ENCODE measurements at regions not wholly inside any gene's neighbourhood (a gene's known extent, or its start where the extent isn't known, plus 50 kb on each side); places are given as distances from the start of the nearest gene placed in this dataset.

GRCh38 chr16:73823205-73823849 is 473.3 kb upstream of the PSMD7 start:
- DNase-seq (ENCODE audit: low spot score) = no peak

GRCh38 chr16:73817526-73818324 is 478.9 kb upstream of the PSMD7 start:
- peak; percentile 11 for DNase-seq (ENCODE audit: low spot score)

GRCh38 chr16:73813527-73813926 is 483.1 kb upstream of the PSMD7 start:
- DNase-seq (ENCODE audit: low spot score) = no peak

- no peak for DNase-seq (ENCODE audit: low spot score)
These were observed 492.2 kb upstream of the PSMD7 start for GRCh38 chr16:73804456-73804855.

GRCh38 chr16:73798471-73798870 is 498.1 kb upstream of the PSMD7 start:
- no peak for DNase-seq (ENCODE audit: low spot score)

GRCh38 chr16:73797115-73797514 is 499.5 kb upstream of the PSMD7 start:
- no peak for DNase-seq (ENCODE audit: low spot score)

DNA sequence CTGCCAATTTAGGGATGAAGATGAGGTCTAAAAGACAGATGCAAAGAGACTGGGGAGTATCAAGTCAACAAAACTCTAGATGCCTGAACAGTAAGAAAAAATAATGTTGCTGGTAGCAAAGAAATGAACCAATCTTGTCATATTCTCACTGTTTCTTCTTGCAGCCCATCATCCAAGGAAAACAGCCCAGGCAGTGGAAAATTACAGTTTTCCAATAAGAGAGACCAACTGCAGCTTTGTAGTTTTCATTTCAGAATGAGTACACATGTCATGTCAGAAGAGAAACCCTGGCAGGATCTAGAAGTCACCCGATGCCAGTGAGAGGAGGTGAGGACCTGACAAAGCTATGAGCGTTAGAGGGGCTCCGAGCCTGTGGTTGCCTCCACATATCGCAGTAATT is 500.4 kb upstream of the PSMD7 start:
- DNase-seq (ENCODE audit: low spot score) = no peak

- DNase-seq (ENCODE audit: low spot score) = peak; percentile 42
These were observed 501.6 kb upstream of the PSMD7 start for GRCh38 chr16:73794994-73795393.

- DNase-seq (ENCODE audit: low spot score) = no peak
These were observed 502.7 kb upstream of the PSMD7 start for GRCh38 chr16:73793871-73794437.

DNA sequence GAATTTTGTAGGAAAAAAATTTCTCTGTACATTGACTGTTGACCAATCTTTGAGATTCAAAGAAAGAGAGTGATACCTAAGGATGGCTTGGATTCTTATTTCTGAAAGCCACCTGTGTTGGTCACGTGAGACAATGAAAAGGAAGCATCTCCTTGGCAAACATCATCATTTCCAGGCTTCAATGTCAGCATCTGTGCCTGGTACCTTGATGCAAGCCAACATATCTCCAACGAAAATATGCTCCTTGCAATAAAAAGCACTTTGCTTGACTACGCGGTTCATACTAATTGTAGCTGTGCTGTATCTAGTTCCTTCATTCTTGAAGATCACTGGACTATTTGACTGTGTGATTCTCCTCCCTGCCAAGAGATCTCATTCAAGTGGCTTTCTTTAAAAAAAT is 503.4 kb upstream of the PSMD7 start:
- DNase-seq (ENCODE audit: low spot score) = no peak

- DNase-seq (ENCODE audit: low spot score) = peak; percentile 29
These were observed 504.2 kb upstream of the PSMD7 start for GRCh38 chr16:73792199-73793020.

- DNase-seq (ENCODE audit: low spot score) = no peak
These were observed 515.3 kb upstream of the PSMD7 start for GRCh38 chr16:73781297-73781696.

DNA sequence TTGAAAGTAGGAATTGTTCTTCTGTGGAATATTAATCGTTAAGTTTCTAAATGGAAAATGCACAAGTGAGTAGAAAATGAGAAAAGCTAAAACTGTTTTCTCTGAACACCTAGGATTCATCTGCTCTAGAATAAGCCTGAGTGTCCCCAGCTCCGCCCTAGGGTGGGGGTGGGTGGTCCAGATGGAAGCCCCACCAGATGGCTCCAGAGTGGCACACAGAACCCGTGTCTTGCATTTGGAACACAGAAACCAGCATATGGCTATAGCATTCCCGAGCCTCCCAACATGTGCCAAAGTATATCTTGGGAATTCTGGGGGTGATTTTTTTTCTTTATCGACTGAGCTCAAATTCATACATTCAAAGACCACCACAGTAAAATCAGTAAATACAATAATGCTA is 517.7 kb upstream of the PSMD7 start:
- DNase-seq (ENCODE audit: low spot score) = no peak

DNA sequence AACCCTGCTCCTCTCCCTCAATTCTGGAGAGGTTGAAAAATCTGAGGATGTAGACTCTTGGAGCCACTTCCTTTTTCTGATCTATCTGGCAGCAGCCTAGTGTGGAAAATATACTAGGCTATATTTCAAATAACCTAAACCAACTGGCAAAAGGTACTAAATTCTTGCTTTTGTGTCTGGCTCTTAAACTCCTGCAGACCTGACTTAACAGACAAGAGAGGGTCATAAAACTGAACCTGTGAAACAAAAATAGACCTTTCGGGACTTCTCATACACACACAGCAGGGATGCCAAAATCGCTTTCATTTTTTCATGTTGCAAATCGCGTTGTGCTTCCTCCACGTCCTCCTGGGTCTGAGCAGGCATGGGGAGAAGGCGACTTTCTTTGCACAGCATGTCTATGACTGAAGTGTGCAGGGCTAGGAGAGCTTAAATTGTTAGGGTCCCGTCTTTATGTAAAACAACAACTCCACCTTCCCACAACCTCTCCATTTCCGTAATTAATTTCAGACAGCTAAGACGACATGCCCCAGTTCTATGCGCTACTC is 520.7 kb upstream of the PSMD7 start:
- no peak for DNase-seq (ENCODE audit: low spot score)

GRCh38 chr16:73771196-73772064 is 525.2 kb upstream of the PSMD7 start:
- no peak for DNase-seq (ENCODE audit: low spot score)

DNA sequence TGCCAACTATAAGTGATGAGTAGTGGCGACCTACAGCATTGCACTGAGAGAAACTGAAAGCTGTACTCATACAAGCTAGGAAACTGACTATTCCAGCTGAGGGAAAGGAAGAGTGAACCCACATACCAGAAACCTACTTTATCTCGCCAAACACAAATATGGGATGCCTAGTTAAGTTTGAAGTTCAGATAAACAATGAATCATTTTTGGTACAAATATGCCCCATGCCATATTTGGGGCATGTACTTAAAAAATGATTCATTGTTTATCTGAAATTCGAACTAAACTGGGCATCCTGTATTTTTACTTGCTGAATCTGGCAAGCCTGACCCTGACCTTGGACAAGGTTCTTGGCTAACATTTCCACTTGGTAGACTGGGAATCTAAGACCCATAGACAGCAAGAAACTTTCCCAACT is 527.8 kb upstream of the PSMD7 start:
- no peak for DNase-seq (ENCODE audit: low spot score)

DNA sequence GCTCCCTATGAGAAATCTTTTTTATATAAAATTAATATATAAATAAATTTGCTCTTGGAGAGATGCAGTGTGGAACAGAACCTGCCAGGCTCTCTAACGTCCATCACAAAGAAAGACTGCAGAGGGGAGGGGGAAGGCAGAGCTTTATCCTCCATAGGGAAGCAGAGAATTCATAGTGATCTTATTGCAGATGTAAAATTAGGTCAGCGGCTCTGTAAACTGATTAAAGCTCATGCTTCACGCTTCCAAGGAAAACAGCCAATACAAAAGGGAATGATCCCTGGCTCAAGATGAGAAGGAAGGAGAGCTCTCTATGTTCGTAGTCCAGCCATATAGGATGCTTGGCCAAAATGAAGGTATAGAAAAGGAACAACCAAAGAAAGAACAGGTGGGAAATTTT is 532.3 kb upstream of the PSMD7 start:
- DNase-seq (ENCODE audit: low spot score) = no peak

DNA sequence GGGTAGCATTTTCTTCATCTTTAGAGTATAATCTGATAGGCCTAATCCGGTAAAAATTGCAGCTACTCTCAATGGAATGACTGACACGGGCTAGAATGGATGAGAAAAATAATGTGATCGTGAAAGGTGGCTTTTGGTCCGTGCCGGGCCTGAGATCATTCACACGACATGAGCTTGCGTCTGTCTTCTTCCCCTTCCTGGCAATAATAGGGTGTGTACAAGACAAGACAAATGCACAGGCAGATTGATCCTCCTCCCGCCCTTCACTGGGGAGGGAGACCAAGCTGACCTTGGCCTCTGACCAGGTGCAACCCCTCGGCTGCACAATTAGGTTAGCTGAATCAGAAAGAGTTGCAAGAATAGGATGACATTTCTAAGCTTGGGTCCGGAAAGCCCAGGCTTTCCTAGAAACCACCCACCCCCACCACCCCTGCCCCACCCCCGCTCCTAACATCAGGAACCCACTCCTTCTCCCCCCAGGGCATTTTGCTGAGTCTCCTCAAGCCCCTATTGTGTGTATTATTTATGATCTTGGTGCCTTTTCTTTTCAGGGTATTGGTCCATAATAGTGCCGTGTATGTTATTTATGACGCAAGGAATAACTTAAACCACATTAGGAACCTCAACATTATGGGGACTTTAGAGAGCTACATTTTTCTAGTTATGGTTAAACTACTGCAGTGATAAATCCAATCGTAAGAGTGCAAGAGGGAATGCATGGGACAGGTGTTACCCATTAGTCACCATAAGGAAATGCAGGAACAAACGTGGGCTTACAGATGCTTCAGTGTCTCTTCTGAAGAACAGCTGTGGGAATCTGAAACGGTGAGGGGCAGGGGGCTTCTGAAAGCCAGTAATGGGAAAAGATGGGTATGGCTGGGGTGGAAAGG is 540.1 kb upstream of the PSMD7 start:
- no peak for DNase-seq (ENCODE audit: low spot score)

GRCh38 chr16:73753931-73754330 is 542.7 kb upstream of the PSMD7 start:
- DNase-seq (ENCODE audit: low spot score) = no peak

DNA sequence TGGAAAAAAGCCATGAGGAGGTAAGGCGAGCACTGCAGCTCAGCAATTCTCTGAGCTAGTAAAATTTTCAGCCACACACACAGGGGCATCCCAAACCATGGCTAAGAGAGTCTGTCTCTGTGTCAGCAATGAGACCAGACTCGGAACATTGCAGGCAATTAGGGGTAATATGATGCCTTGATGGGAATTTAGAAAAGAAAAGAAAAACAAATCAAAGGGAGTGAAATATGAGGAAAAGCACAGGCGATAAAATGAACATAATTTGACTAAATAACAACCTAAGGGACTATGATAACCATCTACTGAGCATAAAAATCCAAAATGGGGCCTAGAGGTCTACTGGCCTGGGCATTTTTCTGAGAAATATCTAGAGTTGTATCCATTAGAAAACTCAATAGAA is 546.0 kb upstream of the PSMD7 start:
- DNase-seq (ENCODE audit: low spot score) = no peak
